SU-DHL-6 (cell line): ENCODE measurements at regions not wholly inside any gene's neighbourhood (a gene's known extent, or its start where the extent isn't known, plus 50 kb on each side); places are given as distances from the start of the nearest gene placed in this dataset.

Experiments used
- EZH2phosphoT487 ChIP-seq: fragments of 200-600 bp; sonication (generic), shearing (Covaris generic); conservative IDR thresholded peaks from 2 replicates; pipeline ENCODE4 v1.6.1; 2018; ENCODE audit warnings: mild to moderate bottlenecking, antibody characterized with exemption, low read length, moderate library complexity, mixed read lengths
- TF ChIP-seq, protein P1 (sequence below): fragments of 200-600 bp; sonication (generic); IDR thresholded peaks from one replicate; pipeline ENCODE4 v1.5.1; 2017; ENCODE audit warnings: antibody characterized with exemption, mild to moderate bottlenecking, low read length, moderate library complexity; ENCODE audit not compliant: insufficient read depth, poor library complexity, severe bottlenecking

DNA sequence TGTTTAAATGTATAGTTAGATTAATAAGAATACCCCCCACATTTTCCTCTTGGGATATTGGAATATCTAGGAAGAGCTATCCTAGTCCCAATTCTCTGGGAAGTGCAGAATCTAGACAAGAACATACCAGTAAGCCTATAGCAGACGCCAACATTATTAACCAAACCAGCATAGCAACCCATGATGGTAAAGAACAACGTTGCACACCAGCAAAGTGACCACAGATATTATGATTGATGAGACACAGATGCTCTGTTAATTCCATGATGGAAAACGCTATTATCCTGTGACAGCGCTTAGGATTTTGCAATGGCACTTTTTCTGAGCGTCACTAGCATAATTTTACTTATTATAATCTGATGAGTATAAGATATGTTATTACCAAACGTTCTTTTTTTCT, 603.1 kb upstream of the PCDH15 start:
- TF ChIP-seq, protein P1, sequence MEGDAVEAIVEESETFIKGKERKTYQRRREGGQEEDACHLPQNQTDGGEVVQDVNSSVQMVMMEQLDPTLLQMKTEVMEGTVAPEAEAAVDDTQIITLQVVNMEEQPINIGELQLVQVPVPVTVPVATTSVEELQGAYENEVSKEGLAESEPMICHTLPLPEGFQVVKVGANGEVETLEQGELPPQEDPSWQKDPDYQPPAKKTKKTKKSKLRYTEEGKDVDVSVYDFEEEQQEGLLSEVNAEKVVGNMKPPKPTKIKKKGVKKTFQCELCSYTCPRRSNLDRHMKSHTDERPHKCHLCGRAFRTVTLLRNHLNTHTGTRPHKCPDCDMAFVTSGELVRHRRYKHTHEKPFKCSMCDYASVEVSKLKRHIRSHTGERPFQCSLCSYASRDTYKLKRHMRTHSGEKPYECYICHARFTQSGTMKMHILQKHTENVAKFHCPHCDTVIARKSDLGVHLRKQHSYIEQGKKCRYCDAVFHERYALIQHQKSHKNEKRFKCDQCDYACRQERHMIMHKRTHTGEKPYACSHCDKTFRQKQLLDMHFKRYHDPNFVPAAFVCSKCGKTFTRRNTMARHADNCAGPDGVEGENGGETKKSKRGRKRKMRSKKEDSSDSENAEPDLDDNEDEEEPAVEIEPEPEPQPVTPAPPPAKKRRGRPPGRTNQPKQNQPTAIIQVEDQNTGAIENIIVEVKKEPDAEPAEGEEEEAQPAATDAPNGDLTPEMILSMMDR = no peak
- TF ChIP-seq EZH2phosphoT487 = no peak
